Esophagus squamous epithelium (tissue), 5 donors: ENCODE measurements at regions not wholly inside any gene's neighbourhood (a gene's known extent, or its start where the extent isn't known, plus 50 kb on each side); places are given as distances from the start of the nearest gene placed in this dataset.

Source experiments
- DNase-seq: peaks from one replicate; lab custom pipeline; 2025; lab: John Stamatoyannopoulos, UW
- H3K27ac ChIP-seq, 4 donors: fragments of 200-600 bp; sonication (generic); one replicate each; pipeline ENCODE4 v1.5.1; 2016 to 2019; ENCODE audit warnings: mild to moderate bottlenecking in 1 of 4
- H3K27me3 ChIP-seq, 4 donors: fragments of 200-600 bp; sonication (generic); 1 replicate in 3 of 4; 2 replicates in 1 of 4; pipeline versions ENCODE4 v1.5.1 to v1.6.0; 2017 to 2021; ENCODE audit warnings: antibody characterized with exemption in 1 of 4
- H3K36me3 ChIP-seq, 3 donors: fragments of 200-600 bp; sonication (generic); one replicate each; pipeline ENCODE4 v1.5.1; 2016 to 2019
- H3K4me1 ChIP-seq, 3 donors: fragments of 200-600 bp; sonication (generic); one replicate each; pipeline ENCODE4 v1.5.1; 2017 to 2019
- H3K4me3 ChIP-seq, 4 donors: fragments of 200-600 bp; sonication (generic); 1 replicate in 3 of 4; 2 replicates in 1 of 4; pipeline ENCODE4 v1.5.1; 2016 to 2019; ENCODE audit warnings: mild to moderate bottlenecking in 2 of 4, moderate library complexity in 1 of 4
- H3K9me3 ChIP-seq, 3 donors: fragments of 200-600 bp; sonication (generic); one replicate each; pipeline ENCODE4 v1.5.1; 2016 to 2019
- CTCF ChIP-seq, 6 experiments: fragments of 450-650 bp in 4 of 6; fragments of 200-600 bp in 2 of 6; sonication (generic) in 2 of 6; IDR thresholded peaks; one replicate each; pipeline ENCODE4 v1.5.1; 2016 to 2019; ENCODE audit warnings: antibody characterized with exemption in 6 of 6, mild to moderate bottlenecking in 4 of 6, moderate library complexity in 4 of 6
- POLR2A ChIP-seq, 4 donors: fragments of 450-650 bp; IDR thresholded peaks; one replicate each; pipeline ENCODE4 v1.6.1; 2017; ENCODE audit warnings: antibody characterized with exemption in 4 of 4, mild to moderate bottlenecking in 4 of 4, moderate library complexity in 3 of 4
- WGBS, 2 donors: methylation state at CpG; one replicate each; pipeline ENCODE4 v1.1.5; 2018; 5-methylcytosine and 5-hydroxymethylcytosine counted together
- intact Hi-C: fragments of 100-400 bp; cut with DNase I; formaldehyde crosslinking; loops from one replicate; pipeline ENCODE4 v1.15.0; 2022
- donor health status: DM: yes; HTN: yes; CAD: no.

- Histone ChIP-seq H3K9me3 (no peaks in the 10 kb centered on the region), H3K4me1 (no peaks in the 10 kb centered on the region), H3K27ac (no peak overlapping the region), H3K36me3 (no peaks in the 10 kb centered on the region), H3K4me3 (no peak overlapping the region), H3K27me3 (peaks cover 0 to 46% (median 0%) of the 10 kb centered on the region in 4 donors)
- TF ChIP-seq CTCF (IDR thresholded peaks at IDR 0.05) (no peak), POLR2A (IDR thresholded peaks at IDR 0.05) (no peak)
- no peak for DNase-seq
- 49 to 98% methylated on average over 5 to 7 of the region's 13 CpGs for WGBS, 2 donors
- intact Hi-C loops: no loop called here
Measured at GRCh38 chr20:51108638-51109363, 85.9 kb upstream of the KCNG1 start.

GRCh38 chr20:51106011-51106410 is 83.1 kb upstream of the KCNG1 start:
- H3K4me1 ChIP-seq: no peaks in the 10 kb centered on the region
- no peak for DNase-seq
- H3K27me3 ChIP-seq: peaks cover 0 to 32% (median 0%) of the 10 kb centered on the region in 4 donors
- 92% methylated on average over 3 of the region's 3 CpGs for WGBS, 2 donors
- H3K9me3 ChIP-seq: no peaks in the 10 kb centered on the region
- TF ChIP-seq CTCF (IDR thresholded peaks at IDR 0.05) (no peak), POLR2A (IDR thresholded peaks at IDR 0.05) (no peak)
- intact Hi-C loops: no loop called here
- no peak overlapping the region for H3K4me3 ChIP-seq
- no peaks in the 10 kb centered on the region for H3K36me3 ChIP-seq
- no peak overlapping the region for H3K27ac ChIP-seq

- DNase-seq: no peak
- Histone ChIP-seq H3K9me3 (no peaks in the 10 kb centered on the region), H3K27me3 (peaks cover 0 to 24% (median 0%) of the 10 kb centered on the region in 4 donors), H3K27ac (no peak overlapping the region), H3K4me3 (no peak overlapping the region), H3K36me3 (no peaks in the 10 kb centered on the region), H3K4me1 (no peaks in the 10 kb centered on the region)
- intact Hi-C loops: no loop called here
- WGBS, 2 donors: 58 to 72% methylated on average over 10 of the region's 10 CpGs
- no peak for TF ChIP-seq POLR2A (IDR thresholded peaks at IDR 0.05)
- TF ChIP-seq CTCF (IDR thresholded peaks at IDR 0.05): no peak
Measured at GRCh38 chr20:51104960-51105920, 82.3 kb upstream of the KCNG1 start.

- Histone ChIP-seq H3K27me3 (peaks cover 0 to 15% (median 0%) of the 10 kb centered on the region in 4 donors), H3K9me3 (no peaks in the 10 kb centered on the region), H3K4me3 (no peak overlapping the region), H3K27ac (no peak overlapping the region), H3K36me3 (no peaks in the 10 kb centered on the region), H3K4me1 (no peaks in the 10 kb centered on the region)
- WGBS, 2 donors: 57 to 73% methylated on average over 2 of the region's 2 CpGs
- TF ChIP-seq POLR2A (IDR thresholded peaks at IDR 0.05) (no peak), CTCF (IDR thresholded peaks at IDR 0.05) (no peak)
- no peak for DNase-seq
- intact Hi-C loops: no loop called here
Measured at GRCh38 chr20:51100617-51101016, 77.7 kb upstream of the KCNG1 start.
